AG10803 (cell line): ENCODE measurements at regions not wholly inside any gene's neighbourhood (a gene's known extent, or its start where the extent isn't known, plus 50 kb on each side); places are given as distances from the start of the nearest gene placed in this dataset.

Experiments used
- DNase-seq: peaks from one replicate; pipeline ENCODE4 v3.0.0; 2010; ENCODE audit warnings: low read depth
- H3K4me3 ChIP-seq: 2 replicates; pipeline ENCODE4 v1.5.1; 2011; ENCODE audit warnings: mild to moderate bottlenecking, low read length, control low read depth
- TF ChIP-seq, protein P1 (sequence below): conservative IDR thresholded peaks from 2 replicates; pipeline ENCODE4 v1.5.1; 2011; ENCODE audit warnings: mild to moderate bottlenecking, low read length, control low read depth, inconsistent platforms

- no peak for DNase-seq
- H3K4me3 ChIP-seq = no peak overlapping the region
- TF ChIP-seq, protein P1, sequence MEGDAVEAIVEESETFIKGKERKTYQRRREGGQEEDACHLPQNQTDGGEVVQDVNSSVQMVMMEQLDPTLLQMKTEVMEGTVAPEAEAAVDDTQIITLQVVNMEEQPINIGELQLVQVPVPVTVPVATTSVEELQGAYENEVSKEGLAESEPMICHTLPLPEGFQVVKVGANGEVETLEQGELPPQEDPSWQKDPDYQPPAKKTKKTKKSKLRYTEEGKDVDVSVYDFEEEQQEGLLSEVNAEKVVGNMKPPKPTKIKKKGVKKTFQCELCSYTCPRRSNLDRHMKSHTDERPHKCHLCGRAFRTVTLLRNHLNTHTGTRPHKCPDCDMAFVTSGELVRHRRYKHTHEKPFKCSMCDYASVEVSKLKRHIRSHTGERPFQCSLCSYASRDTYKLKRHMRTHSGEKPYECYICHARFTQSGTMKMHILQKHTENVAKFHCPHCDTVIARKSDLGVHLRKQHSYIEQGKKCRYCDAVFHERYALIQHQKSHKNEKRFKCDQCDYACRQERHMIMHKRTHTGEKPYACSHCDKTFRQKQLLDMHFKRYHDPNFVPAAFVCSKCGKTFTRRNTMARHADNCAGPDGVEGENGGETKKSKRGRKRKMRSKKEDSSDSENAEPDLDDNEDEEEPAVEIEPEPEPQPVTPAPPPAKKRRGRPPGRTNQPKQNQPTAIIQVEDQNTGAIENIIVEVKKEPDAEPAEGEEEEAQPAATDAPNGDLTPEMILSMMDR = no peak
These were observed 186.1 kb downstream of the MATN1 start for GRCh38 chr1:30537279-30537678.

GRCh38 chr1:30536530-30536929 lies 186.9 kb downstream of the MATN1 start:
- no peak for DNase-seq
- no peak overlapping the region for H3K4me3 ChIP-seq
- TF ChIP-seq, protein P1 = no peak

- H3K4me3 ChIP-seq = no peak overlapping the region
- TF ChIP-seq, protein P1 = no peak
- DNase-seq = no peak
These were observed 187.6 kb downstream of the MATN1 start for GRCh38 chr1:30535595-30536325.

DNA sequence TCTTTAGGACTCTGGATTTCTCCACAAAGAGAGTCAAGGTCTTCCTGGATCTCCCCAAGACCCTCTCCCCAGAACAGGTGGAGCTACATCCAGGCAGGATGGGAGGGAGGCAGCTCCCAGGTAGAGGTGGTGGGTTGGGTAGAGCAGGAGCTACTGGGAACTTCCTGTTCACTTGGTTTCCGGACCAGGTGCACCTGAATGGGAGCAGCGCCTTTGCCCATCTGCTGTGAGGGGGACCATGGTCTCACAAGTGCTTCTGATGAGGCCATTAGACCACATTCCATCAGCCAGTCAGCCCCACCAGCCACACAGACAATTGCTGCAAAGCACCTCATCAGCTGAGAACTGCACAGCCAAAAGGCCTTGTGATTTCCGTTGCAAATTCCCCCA lies 188.8 kb downstream of the MATN1 start:
- no peak overlapping the region for H3K4me3 ChIP-seq
- TF ChIP-seq, protein P1 = no peak
- no peak for DNase-seq

DNA sequence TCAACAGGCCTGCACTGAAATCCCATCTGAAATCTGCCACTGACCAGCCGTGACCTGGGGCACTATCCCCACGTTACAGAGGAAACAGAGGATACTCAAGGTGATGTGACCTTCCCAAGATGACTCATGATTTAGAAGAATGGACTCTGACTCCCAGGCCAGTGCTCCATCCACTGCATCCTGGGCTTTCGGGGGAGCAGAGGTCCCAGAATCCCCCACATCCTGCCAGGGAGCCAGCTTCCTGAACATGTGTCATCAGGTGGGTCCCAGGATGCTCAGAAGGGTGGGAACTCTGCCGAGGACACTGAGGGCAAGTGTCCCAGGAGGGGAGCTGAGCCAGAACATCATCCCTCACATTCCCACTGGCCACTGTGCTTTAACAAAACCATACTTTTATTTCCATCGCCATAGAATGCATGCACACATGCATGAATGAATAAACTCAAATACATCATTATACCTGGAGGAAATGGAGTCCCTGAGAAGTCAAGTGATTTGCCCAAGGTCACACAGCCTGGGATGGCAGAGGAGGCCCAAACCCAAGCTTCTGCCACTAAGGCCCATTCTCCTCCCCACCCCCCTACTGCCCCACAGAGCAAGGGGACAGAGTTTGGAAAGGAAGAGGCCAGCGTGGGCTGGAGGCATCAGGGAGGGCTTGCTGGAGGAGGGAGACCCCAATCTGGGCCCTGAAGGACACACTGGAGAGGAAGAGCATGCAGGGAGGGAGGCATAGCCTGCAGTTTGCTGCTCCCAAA lies 189.4 kb downstream of the MATN1 start:
- H3K4me3 ChIP-seq = no peak overlapping the region
- TF ChIP-seq, protein P1 = no peak

DNA sequence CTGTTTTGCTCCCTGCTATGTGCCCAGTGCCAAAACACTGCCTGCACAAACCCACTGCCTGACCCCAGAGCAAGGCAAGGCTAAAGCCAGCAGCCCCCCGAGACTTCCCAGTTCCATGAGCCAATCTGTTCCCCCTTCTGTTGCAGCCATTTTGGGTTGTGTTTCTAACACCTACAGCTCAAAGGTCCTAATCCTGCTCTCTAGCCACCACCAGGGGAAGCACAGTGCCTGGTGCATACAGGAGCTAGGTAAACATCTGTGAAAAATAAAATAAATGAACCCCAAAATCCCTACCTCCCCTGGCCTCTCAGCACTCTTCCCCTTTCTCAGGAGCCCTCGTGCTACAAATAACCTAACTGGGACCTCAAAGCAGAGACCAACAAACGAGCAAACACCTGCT lies 190.2 kb downstream of the MATN1 start:
- TF ChIP-seq, protein P1 = no peak
- H3K4me3 ChIP-seq = no peak overlapping the region
- no peak for DNase-seq

More for the DNA sequence above, 189.4 kb downstream of the MATN1 start:
- no peak for DNase-seq

DNA sequence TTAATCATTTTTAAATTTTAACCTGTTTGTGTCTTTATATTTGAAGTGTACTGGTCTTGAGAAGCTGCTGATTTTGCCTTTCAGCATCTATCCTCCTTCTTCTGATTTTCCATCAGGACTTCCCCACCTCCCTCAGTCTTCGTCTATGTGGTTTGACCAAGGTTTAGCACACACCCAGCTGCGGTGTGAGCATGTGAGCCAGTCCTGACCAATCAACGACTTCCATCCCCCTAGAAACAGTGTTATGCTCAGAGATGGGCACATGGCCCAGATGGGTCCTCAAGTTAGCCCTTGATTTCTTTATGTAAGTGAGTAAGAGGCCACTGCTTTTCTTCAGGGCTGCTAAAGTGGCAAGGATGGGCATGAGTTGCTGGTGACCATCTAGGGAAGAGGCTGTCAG lies 190.8 kb downstream of the MATN1 start:
- no peak overlapping the region for H3K4me3 ChIP-seq
- DNase-seq = no peak
- TF ChIP-seq, protein P1 = no peak
